Epithelial cell of prostate (primary cell): ENCODE measurements at regions not wholly inside any gene's neighbourhood (a gene's known extent, or its start where the extent isn't known, plus 50 kb on each side); places are given as distances from the start of the nearest gene placed in this dataset.

Source experiments
- DNase-seq: peaks from one replicate; pipeline ENCODE4 v3.0.0-alpha.2; 2011; ENCODE audit warnings: low read depth, low spot score
- H3K27ac ChIP-seq: fragments of 450-650 bp; 2 replicates; pipeline ENCODE4 v1.5.1; 2017; ENCODE audit warnings: mild to moderate bottlenecking

- H3K27ac ChIP-seq = no peak overlapping the region
- no peak for DNase-seq
These were observed 89.0 kb upstream of the SPATA13 start for GRCh38 chr13:24071423-24072075.

DNA sequence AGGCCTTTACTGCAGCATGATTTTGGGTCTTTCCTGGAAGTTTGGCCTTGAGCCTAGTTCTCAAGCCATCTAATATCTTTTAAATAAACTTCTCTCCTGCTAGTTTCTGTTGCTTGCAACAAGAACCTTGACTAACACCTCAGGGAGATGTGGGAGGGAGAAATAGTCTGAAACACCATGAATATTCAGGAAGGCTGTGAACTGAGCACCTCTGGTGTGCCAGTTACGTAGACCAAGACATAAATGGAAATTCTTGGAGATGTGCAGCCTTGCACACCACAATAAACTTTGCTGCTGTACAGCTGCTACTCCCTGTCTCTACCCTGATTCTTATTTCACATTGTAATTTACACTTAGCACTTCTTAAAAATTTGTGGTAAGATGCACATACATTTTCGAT lies 86.9 kb upstream of the SPATA13 start:
- H3K27ac ChIP-seq = peak overlapping the region; percentile 11
- no peak for DNase-seq

DNA sequence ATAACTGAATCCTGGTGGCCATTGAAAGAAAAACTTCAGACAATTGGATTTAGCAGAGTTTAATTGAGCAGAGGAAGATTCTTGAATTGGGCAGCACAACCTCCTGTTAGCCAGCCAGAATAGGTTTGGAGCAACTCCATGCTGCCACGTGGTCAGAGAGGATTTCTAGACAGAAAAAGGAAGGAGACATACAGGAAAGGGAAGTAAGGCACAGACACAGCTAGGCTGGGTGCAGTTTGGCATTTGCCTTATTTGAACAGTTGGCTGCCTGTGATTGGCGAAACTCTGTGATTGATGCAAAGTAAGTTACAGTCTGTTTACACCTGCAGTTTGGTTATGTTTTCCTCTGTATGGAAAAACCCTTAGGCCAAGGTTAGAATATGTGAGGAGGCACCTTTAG lies 85.8 kb upstream of the SPATA13 start:
- peak overlapping the region; percentile 9 for H3K27ac ChIP-seq
- DNase-seq = no peak

- no peak for DNase-seq
- H3K27ac ChIP-seq = peak overlapping the region; percentile 9
These were observed 85.2 kb upstream of the SPATA13 start for GRCh38 chr13:24075137-24075975.

DNA sequence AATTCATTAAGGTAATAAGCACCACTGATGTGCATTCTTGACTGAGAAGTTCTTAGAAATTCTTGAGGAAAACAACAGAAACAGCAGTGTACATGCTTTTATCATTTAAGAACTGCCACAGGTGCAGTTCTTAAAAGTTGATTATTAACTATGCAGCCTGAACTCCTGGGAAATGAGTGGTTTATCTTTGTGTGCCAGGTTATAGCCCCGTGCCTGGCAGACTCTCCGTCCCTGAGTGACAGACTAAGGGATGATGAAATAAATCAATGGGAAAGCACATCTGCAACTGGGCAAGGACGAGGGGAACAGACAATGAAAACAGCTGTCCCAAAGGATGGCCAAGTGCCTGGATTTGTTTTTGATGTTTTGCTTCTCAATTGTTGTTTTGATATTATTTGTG lies 84.4 kb upstream of the SPATA13 start:
- no peak overlapping the region for H3K27ac ChIP-seq
- DNase-seq = no peak

DNA sequence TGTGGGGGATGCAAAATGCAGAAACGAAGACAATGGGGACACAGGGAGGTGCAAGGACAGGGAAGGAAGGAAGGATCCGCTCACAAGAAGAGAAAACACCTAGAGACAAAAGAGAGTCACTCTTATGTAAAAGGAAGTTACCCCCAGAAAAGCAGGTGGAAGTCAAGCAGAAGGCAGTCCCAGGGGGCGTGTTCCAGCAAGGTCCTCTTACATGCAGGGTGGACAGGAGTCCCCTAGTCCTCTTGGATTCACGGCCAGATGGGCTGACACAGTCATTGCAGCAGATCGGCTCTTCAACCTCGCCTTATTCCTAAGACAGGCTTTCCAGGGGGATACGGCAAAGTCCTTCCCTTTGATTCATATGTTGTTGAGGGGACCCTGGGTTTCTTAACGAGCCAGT lies 83.9 kb upstream of the SPATA13 start:
- H3K27ac ChIP-seq = no peak overlapping the region
- no peak for DNase-seq

GRCh38 chr13:24080134-24080533 lies 80.4 kb upstream of the SPATA13 start:
- no peak for DNase-seq

GRCh38 chr13:24081387-24081786 lies 79.1 kb upstream of the SPATA13 start:
- H3K27ac ChIP-seq = no peak overlapping the region
- no peak for DNase-seq

More at GRCh38 chr13:24080134-24080533, 80.4 kb upstream of the SPATA13 start:
- no peak overlapping the region for H3K27ac ChIP-seq

DNA sequence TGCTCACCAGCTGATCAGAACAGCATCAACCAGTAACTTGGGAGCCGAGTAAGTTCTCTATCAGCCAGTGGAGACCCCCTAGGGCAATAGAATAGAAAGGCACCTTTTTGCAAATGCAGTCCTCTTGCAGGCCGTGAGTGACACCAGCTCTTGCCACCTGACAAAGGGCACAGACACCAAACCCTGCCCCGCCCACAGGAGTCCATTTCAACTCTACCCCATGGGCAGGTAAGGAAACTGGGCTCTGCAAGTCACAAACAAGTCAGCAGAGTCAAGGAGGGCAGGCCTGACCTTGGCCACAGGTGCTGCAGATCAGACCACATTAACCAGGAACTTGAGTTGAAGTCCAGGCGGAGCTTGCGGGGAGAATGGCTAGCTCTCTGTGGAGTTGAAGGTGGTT lies 77.4 kb upstream of the SPATA13 start:
- no peak overlapping the region for H3K27ac ChIP-seq
- DNase-seq = no peak

DNA sequence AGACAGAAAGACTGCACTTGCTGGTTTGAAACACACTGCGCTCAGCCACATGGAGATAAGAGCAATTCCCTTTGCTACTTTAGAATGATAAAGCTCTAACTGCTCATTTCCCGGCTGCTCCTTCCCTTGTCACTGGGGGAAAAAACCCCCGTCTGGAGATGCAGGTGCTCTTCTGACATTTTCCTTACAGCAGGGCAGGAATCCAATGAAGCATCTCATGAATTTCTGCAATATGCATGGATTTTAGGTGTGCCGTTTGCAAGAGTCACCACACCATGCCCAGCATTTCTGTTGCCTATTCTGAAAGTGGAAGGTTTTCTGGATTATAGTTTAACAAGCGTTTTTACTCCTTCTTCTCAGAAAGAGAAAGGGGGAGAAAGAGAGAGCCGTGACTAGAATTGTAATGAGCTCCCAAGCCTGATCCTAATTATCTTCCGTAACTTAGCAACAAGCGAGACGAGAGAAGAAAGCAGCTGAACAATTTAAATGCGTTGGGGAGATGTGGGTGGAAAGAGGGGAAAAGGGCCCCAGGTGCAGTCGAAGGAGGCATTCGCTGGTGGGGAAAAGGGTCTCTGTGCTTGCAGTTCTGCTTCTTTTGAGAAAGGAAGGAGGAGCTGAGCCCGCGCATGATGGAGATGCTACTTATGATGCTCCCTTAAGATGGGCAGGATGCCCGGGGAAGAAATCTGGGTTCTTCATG lies 76.6 kb upstream of the SPATA13 start:
- DNase-seq = no peak
- no peak overlapping the region for H3K27ac ChIP-seq

- DNase-seq = no peak
- no peak overlapping the region for H3K27ac ChIP-seq
These were observed 74.9 kb upstream of the SPATA13 start for GRCh38 chr13:24085662-24086061.

GRCh38 chr13:24086642-24087041 lies 73.9 kb upstream of the SPATA13 start:
- H3K27ac ChIP-seq = no peak overlapping the region
- DNase-seq = no peak

GRCh38 chr13:24087605-24088225 lies 72.8 kb upstream of the SPATA13 start:
- no peak overlapping the region for H3K27ac ChIP-seq
- no peak for DNase-seq

- DNase-seq = no peak
- H3K27ac ChIP-seq = no peak overlapping the region
These were observed 70.5 kb upstream of the SPATA13 start for GRCh38 chr13:24090049-24090448.

- no peak overlapping the region for H3K27ac ChIP-seq
- no peak for DNase-seq
These were observed 69.4 kb upstream of the SPATA13 start for GRCh38 chr13:24091080-24091479.

DNA sequence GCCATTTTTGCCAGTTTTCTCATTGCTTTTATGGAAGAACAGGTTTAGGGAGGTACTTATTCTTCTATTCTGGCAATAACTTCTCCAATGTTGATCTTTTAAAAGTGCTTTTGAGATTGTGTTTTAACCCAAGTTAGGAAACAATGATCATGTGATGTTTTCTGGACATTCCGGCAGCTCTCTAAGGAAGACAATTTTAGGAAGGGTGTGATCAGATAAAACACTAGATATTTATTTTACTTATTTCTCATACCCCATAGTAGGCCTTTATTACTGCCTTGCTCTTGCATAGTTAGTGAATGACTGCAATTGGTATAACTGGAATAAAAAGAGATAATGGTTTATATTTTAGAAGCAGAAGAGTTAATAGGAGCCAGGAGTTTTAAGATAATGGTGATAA lies 68.4 kb upstream of the SPATA13 start:
- no peak overlapping the region for H3K27ac ChIP-seq
- DNase-seq = no peak

GRCh38 chr13:24093047-24093446 lies 67.5 kb upstream of the SPATA13 start:
- DNase-seq = no peak
- H3K27ac ChIP-seq = no peak overlapping the region

- no peak for DNase-seq
- no peak overlapping the region for H3K27ac ChIP-seq
These were observed 63.9 kb upstream of the SPATA13 start for GRCh38 chr13:24096659-24097058.

GRCh38 chr13:24097064-24097463 lies 63.5 kb upstream of the SPATA13 start:
- no peak overlapping the region for H3K27ac ChIP-seq
- no peak for DNase-seq

DNA sequence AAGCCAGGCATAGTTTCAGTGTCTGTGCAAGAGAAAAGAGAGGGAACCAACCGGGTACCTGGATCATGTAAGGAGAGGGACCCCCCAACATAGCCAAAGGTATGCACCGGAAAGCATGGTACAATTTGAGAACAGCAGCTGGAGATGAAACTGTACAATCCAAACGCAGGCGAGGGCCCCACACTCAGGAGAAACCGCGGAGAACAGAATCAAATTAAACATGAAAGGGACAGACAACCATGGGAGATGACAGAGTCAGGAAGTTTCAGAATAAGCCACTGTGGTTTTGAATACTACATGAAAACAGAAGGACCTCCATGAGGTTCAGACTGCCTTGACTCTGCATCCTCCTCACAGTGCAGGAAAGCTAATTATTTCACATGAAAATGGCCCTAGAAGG lies 62.9 kb upstream of the SPATA13 start:
- no peak for DNase-seq
- no peak overlapping the region for H3K27ac ChIP-seq

- DNase-seq = no peak
- H3K27ac ChIP-seq = no peak overlapping the region
These were observed 61.0 kb upstream of the SPATA13 start for GRCh38 chr13:24099490-24099889.
